H1 (cell line): ENCODE measurements at regions not wholly inside any gene's neighbourhood (a gene's known extent, or its start where the extent isn't known, plus 50 kb on each side); places are given as distances from the start of the nearest gene placed in this dataset.

Source experiments
- CTCF ChIA-PET: fragments of 300-600 bp; sonication (Branson Sonifier 250); formaldehyde crosslinking; loops from one replicate; lab custom pipeline; 2021; ENCODE audit not compliant: partially characterized antibody; lab: Charles Lee
- POLR2A ChIA-PET: fragments of 300-600 bp; sonication (Branson Sonifier 250); formaldehyde crosslinking; loops from one replicate; lab custom pipeline; 2021; ENCODE audit warnings: inconsistent platforms; ENCODE audit not compliant: partially characterized antibody; lab: Charles Lee
- DNase-seq, 2 experiments: peaks; one replicate each; pipeline versions ENCODE4 v3.0.0 to v3.0.0-alpha.2; 2010 to 2022; ENCODE audit warnings: low spot score in 2 of 2, low read depth in 1 of 2, mixed read lengths in 1 of 2
- FAIRE-seq: peaks from 2 replicates; lab custom pipeline; 2011; peaks lifted over from hg19 to GRCh38; lab: Jason Lieb, UNC
- H2AFZ ChIP-seq: 2 replicates; pipeline ENCODE4 v1.8.1; 2012; ENCODE audit warnings: low read length, inconsistent platforms
- H2AK5ac ChIP-seq: 2 replicates; pipeline ENCODE4 v1.6.1; 2013; ENCODE audit warnings: low read depth, low read length
- H2BK120ac ChIP-seq: replicated peaks from 2 replicates; pipeline ENCODE3; 2013; ENCODE audit warnings: low read depth, low read length, inconsistent platforms
- H2BK12ac ChIP-seq: 2 replicates; pipeline ENCODE4 v1.6.1; 2013; ENCODE audit warnings: low read depth, low read length
- H2BK15ac ChIP-seq: 2 replicates; pipeline ENCODE4 v1.6.1; 2013; ENCODE audit warnings: low read length
- H2BK20ac ChIP-seq: 2 replicates; pipeline ENCODE4 v1.6.1; 2013; ENCODE audit warnings: low read length
- H2BK5ac ChIP-seq: 2 replicates; pipeline ENCODE4 v1.6.1; 2013; ENCODE audit warnings: low read depth, low read length
- H3K14ac ChIP-seq: 2 replicates; pipeline ENCODE4 v1.6.1; 2013; ENCODE audit warnings: inconsistent platforms; ENCODE audit not compliant: insufficient read length
- H3K18ac ChIP-seq: 2 replicates; pipeline ENCODE4 v1.6.1; 2013; ENCODE audit warnings: low read length; ENCODE audit errors: extremely low read depth
- H3K23ac ChIP-seq: 2 replicates; pipeline ENCODE4 v1.6.1; 2013; ENCODE audit warnings: inconsistent platforms; ENCODE audit not compliant: insufficient read length
- H3K23me2 ChIP-seq: 2 replicates; pipeline ENCODE4 v1.6.1; 2013; ENCODE audit warnings: low read depth, low read length
- H3K27ac ChIP-seq: 2 replicates; pipeline ENCODE4 v1.6.1; 2011; ENCODE audit warnings: low read depth, low read length, inconsistent platforms
- H3K27me3 ChIP-seq, 4 experiments: replicated peaks in 1 of 4; 1 replicate in 1 of 4; 2 replicates in 3 of 4; pipeline versions ENCODE4 v1.6.1 to v1.8.1; 2011 to 2013; ENCODE audit warnings: low read length in 3 of 4, mild to moderate bottlenecking in 3 of 4, inconsistent platforms in 2 of 4, mixed read lengths in 2 of 4, moderate library complexity in 1 of 4; ENCODE audit not compliant: control insufficient read depth in 3 of 4, insufficient read depth in 3 of 4; ENCODE audit errors: extremely low read depth in 1 of 4
- H3K36me3 ChIP-seq, 4 experiments: 2 replicates each; pipeline versions ENCODE4 v1.6.1 to v1.8.1; 2011 to 2013; ENCODE audit warnings: mild to moderate bottlenecking in 4 of 4, low read length in 3 of 4, moderate library complexity in 2 of 4, control low read depth in 1 of 4, inconsistent platforms in 1 of 4; ENCODE audit not compliant: insufficient read depth in 4 of 4, control insufficient read depth in 2 of 4
- H3K4ac ChIP-seq: replicated peaks from 2 replicates; pipeline ENCODE3; 2013; ENCODE audit warnings: low read length, low read depth, mixed read lengths, inconsistent platforms; ENCODE audit not compliant: insufficient read length
- H3K4me1 ChIP-seq, 4 experiments: replicated peaks in 1 of 4; 1 replicate in 1 of 4; 2 replicates in 3 of 4; pipeline versions ENCODE4 v1.6.1 to v1.8.1; 2011 to 2013; ENCODE audit warnings: low read length in 3 of 4, inconsistent platforms in 2 of 4, mixed read lengths in 1 of 4; ENCODE audit not compliant: insufficient read depth in 4 of 4, control insufficient read depth in 3 of 4
- H3K4me2 ChIP-seq, 2 experiments: 2 replicates each; pipeline versions ENCODE4 v1.6.1 to v1.8.1; 2011 to 2013; ENCODE audit warnings: low read depth in 2 of 2, low read length in 2 of 2, control low read depth in 1 of 2, inconsistent platforms in 1 of 2, mild to moderate bottlenecking in 1 of 2; ENCODE audit not compliant: insufficient read depth in 1 of 2
- H3K4me3 ChIP-seq, 4 experiments: fragments of 200-600, 300-600 bp in 1 of 4; sonication (generic), shearing (Covaris generic), sonication (Bioruptor Twin) in 1 of 4; 2 replicates each; pipeline versions ENCODE4 v1.5.1 to v1.8.1; 2011 to 2016; ENCODE audit warnings: low read length in 4 of 4, low read depth in 3 of 4, control low read depth in 2 of 4, inconsistent platforms in 2 of 4, mild to moderate bottlenecking in 2 of 4, mixed read lengths in 1 of 4, moderate library complexity in 1 of 4; ENCODE audit not compliant: insufficient read depth in 2 of 4; ENCODE audit errors: extremely low read depth in 1 of 4
- H3K56ac ChIP-seq: replicated peaks from 2 replicates; pipeline ENCODE3; 2013; ENCODE audit warnings: low read depth, mild to moderate bottlenecking, mixed read lengths, low read length, inconsistent platforms; ENCODE audit not compliant: insufficient read length
- H3K79me1 ChIP-seq: 2 replicates; pipeline ENCODE4 v1.6.1; 2013; ENCODE audit warnings: low read depth, low read length, control low read depth
- H3K79me2 ChIP-seq, 2 experiments: 2 replicates each; pipeline versions ENCODE4 v1.6.1 to v1.8.1; 2012 to 2013; ENCODE audit warnings: low read length in 2 of 2, mild to moderate bottlenecking in 2 of 2, inconsistent platforms in 1 of 2; ENCODE audit not compliant: insufficient read depth in 2 of 2, control insufficient read depth in 1 of 2
- H3K9ac ChIP-seq, 4 experiments: replicated peaks in 1 of 4; 1 replicate in 1 of 4; 2 replicates in 3 of 4; pipeline versions ENCODE4 v1.6.1 to v1.8.1; 2011 to 2013; ENCODE audit warnings: low read depth in 3 of 4, low read length in 3 of 4, control low read depth in 2 of 4, mild to moderate bottlenecking in 2 of 4, moderate library complexity in 2 of 4, inconsistent platforms in 1 of 4; ENCODE audit errors: extremely low read depth in 1 of 4
- H3K9me3 ChIP-seq, 2 experiments: 2 replicates each; pipeline versions ENCODE4 v1.6.1 to v1.8.1; 2012 to 2013; ENCODE audit warnings: mild to moderate bottlenecking in 2 of 2, moderate library complexity in 2 of 2, control low read depth in 1 of 2, inconsistent platforms in 1 of 2, low read depth in 1 of 2, low read length in 1 of 2, mixed read lengths in 1 of 2; ENCODE audit not compliant: insufficient read depth in 2 of 2
- H4K20me1 ChIP-seq, 2 experiments: replicated peaks in 1 of 2; 2 replicates each; pipeline versions ENCODE3 to v1.8.1; 2011 to 2013; ENCODE audit warnings: inconsistent platforms in 2 of 2, low read length in 2 of 2, mild to moderate bottlenecking in 1 of 2; ENCODE audit not compliant: insufficient read depth in 2 of 2, control insufficient read depth in 1 of 2
- H4K5ac ChIP-seq: 2 replicates; pipeline ENCODE4 v1.6.1; 2013; ENCODE audit warnings: low read length, low read depth, mixed read lengths, inconsistent platforms; ENCODE audit not compliant: insufficient read length
- H4K8ac ChIP-seq: 2 replicates; pipeline ENCODE4 v1.8.0; 2013; ENCODE audit warnings: mild to moderate bottlenecking, moderate library complexity, low read length, inconsistent platforms; ENCODE audit not compliant: insufficient read depth; ENCODE audit errors: extremely low read depth
- H4K91ac ChIP-seq: replicated peaks from 2 replicates; pipeline ENCODE3; 2013; ENCODE audit warnings: low read length, mixed read lengths, inconsistent platforms; ENCODE audit not compliant: insufficient read length
- BACH1 ChIP-seq: IDR thresholded peaks from 2 replicates; pipeline ENCODE4 v1.6.1; 2012; ENCODE audit warnings: low read length, improper control_type of control experiment
- BRCA1 ChIP-seq: IDR thresholded peaks from 2 replicates; pipeline ENCODE4 v1.6.1; 2012; ENCODE audit warnings: low read depth, low read length, improper control_type of control experiment
- CBX8 ChIP-seq: fragments of 300-800, 300-1000 bp; sonication (generic); IDR thresholded peaks from 2 replicates; pipeline ENCODE4 v1.7.1; 2016; ENCODE audit warnings: low read depth, low read length, borderline replicate concordance
- CHD1 ChIP-seq: IDR thresholded peaks from 2 replicates; pipeline ENCODE4 v1.6.1; 2012; ENCODE audit warnings: low read depth, low read length, improper control_type of control experiment
- CHD2 ChIP-seq: IDR thresholded peaks from 2 replicates; pipeline ENCODE4 v1.6.1; 2012; ENCODE audit warnings: low read length, improper control_type of control experiment
- EGR1 ChIP-seq: IDR thresholded peaks from 2 replicates; pipeline ENCODE4 v1.6.1; 2011; ENCODE audit warnings: low read depth, low read length, borderline replicate concordance
- EP300 ChIP-seq, 2 experiments: IDR thresholded peaks; 1 replicate in 1 of 2; 2 replicates in 1 of 2; pipeline ENCODE4 v1.6.1; 2011 to 2012; ENCODE audit warnings: low read depth in 2 of 2, low read length in 2 of 2, mild to moderate bottlenecking in 2 of 2, borderline replicate concordance in 1 of 2, inconsistent platforms in 1 of 2, moderate library complexity in 1 of 2
- HDAC2 ChIP-seq, 2 experiments: fragments of 300-600 bp in 1 of 2; sonication (generic) in 1 of 2; IDR thresholded peaks; 2 replicates each; pipeline ENCODE4 v1.6.1; 2011 to 2012; ENCODE audit warnings: low read depth in 2 of 2, low read length in 2 of 2, mild to moderate bottlenecking in 2 of 2, moderate library complexity in 2 of 2, borderline replicate concordance in 1 of 2, inconsistent platforms in 1 of 2
- POLR2AphosphoS5 ChIP-seq: IDR thresholded peaks from 2 replicates; pipeline ENCODE4 v1.6.1; 2011; ENCODE audit warnings: low read depth, low read length
- POU5F1 ChIP-seq: IDR thresholded peaks from 2 replicates; pipeline ENCODE4 v1.6.1; 2011; ENCODE audit warnings: low read depth, mild to moderate bottlenecking, low read length, moderate library complexity
- TAF1 ChIP-seq: IDR thresholded peaks from 2 replicates; pipeline ENCODE4 v1.6.1; 2011; ENCODE audit warnings: mild to moderate bottlenecking, low read depth, low read length
- TEAD4 ChIP-seq: IDR thresholded peaks from 2 replicates; pipeline ENCODE4 v1.6.1; 2012; ENCODE audit warnings: low read depth, low read length, inconsistent platforms, mixed read lengths
- WGBS, 2 experiments: shearing (Covaris generic) in 1 of 2; methylation state at CpG; one replicate each; pipeline versions ENCODE4 v1.1.6 to v1.1.7; 2013 to 2015; ENCODE audit warnings: low lambda C conversion rate in 2 of 2, mixed read lengths in 2 of 2, inconsistent platforms in 1 of 2, low coverage in 1 of 2, missing lambda C conversion rate in 1 of 2; ENCODE audit not compliant: insufficient replicate concordance in 2 of 2, insufficient coverage in 1 of 2, insufficient read length in 1 of 2; ENCODE audit errors: extremely low coverage in 1 of 2, missing lambda C conversion rate in 1 of 2; 5-methylcytosine and 5-hydroxymethylcytosine counted together
- TF ChIP-seq, protein P1 (sequence below): IDR thresholded peaks from 2 replicates; pipeline ENCODE4 v1.6.1; 2011; ENCODE audit warnings: low read length, improper control_type of control experiment
- TF ChIP-seq, protein P2 (sequence below): IDR thresholded peaks from 2 replicates; pipeline ENCODE4 v1.6.1; 2011; ENCODE audit warnings: low read depth, mild to moderate bottlenecking, low read length; ENCODE audit not compliant: insufficient read depth

DNA sequence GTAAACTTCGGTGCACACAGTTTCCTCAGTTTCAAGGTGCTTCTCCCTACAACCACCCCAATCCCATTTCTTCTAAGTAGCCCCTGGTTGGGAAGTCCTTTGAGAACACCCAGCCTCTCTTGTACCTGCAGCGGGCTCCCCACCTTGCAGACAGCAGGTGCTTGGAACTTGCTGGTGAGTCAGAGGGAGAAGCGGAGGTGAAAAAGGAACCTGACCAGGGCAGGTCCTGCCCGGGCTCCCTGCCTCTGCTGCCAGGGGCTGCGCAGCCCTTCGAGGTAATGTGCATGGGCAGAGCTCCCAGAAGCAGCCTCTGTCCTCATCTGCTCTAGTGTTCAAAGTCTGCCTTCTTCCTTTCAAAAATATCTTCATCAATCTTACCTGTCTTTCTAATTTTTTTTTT, 274.0 kb upstream of the SOX1 start:
- Histone ChIP-seq H2AFZ (no peak overlapping the region), H2BK120ac (no peak overlapping the region), H4K8ac (no peak overlapping the region), H4K5ac (no peak overlapping the region), H2BK15ac (no peak overlapping the region), H3K18ac (no peak overlapping the region), H3K4me1 (no peaks in the 10 kb centered on the region), H3K27ac (no peak overlapping the region), H3K9me3 (no peaks in the 10 kb centered on the region), H4K20me1 (peaks cover 0 to 7% of the 10 kb centered on the region in 2 experiments), H3K4ac (no peak overlapping the region), H3K4me3 (no peak overlapping the region), H3K4me2 (no peak overlapping the region), H3K9ac (no peak overlapping the region), H2BK5ac (no peak overlapping the region), H3K79me1 (no peaks in the 10 kb centered on the region), H3K36me3 (no peaks in the 10 kb centered on the region; a peak in 1 of 8 replicates), H2BK20ac (no peak overlapping the region), H3K23me2 (peaks cover 7% of the 10 kb centered on the region), H4K91ac (no peak overlapping the region), H3K27me3 (no peaks in the 10 kb centered on the region), H3K14ac (no peak overlapping the region), H3K23ac (no peak overlapping the region), H3K56ac (no peak overlapping the region), H3K79me2 (peaks cover 0 to 8% of the 10 kb centered on the region in 2 experiments; a peak in 2 of 4 replicates), H2BK12ac (no peak overlapping the region), H2AK5ac (no peak overlapping the region)
- CTCF ChIA-PET, result interaction anchor here (1.1 kb wide), 1 partner anchor 192 kb away, joined by 3 read pairs; no protein-coding TSS in a partner anchor
- no peak for FAIRE-seq
- POLR2A ChIA-PET, result no interaction called here
- WGBS, 2 experiments, result 92% methylated on average over 6 of the region's 6 CpGs; no CpG with 5 or more reads in 1 of the 2 experiments
- DNase-seq, result peak in 1 of 2 experiments; percentile 11
- no peak for TF ChIP-seq POLR2AphosphoS5
- TF ChIP-seq, protein P1, sequence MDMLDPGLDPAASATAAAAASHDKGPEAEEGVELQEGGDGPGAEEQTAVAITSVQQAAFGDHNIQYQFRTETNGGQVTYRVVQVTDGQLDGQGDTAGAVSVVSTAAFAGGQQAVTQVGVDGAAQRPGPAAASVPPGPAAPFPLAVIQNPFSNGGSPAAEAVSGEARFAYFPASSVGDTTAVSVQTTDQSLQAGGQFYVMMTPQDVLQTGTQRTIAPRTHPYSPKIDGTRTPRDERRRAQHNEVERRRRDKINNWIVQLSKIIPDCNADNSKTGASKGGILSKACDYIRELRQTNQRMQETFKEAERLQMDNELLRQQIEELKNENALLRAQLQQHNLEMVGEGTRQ, result no peak
- TF ChIP-seq CHD2, result no peak
- no peak for TF ChIP-seq EGR1
- TF ChIP-seq HDAC2 (IDR thresholded peaks at IDR 0.05; ENCODE audit: borderline replicate concordance in 1 of 2, low read depth in 2 of 2, low read length in 2 of 2), result no peak
- TF ChIP-seq TEAD4, result no peak
- no peak for TF ChIP-seq CHD1
- no peak for TF ChIP-seq CBX8
- TF ChIP-seq, protein P2, sequence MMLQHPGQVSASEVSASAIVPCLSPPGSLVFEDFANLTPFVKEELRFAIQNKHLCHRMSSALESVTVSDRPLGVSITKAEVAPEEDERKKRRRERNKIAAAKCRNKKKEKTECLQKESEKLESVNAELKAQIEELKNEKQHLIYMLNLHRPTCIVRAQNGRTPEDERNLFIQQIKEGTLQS, result no peak
- TF ChIP-seq BRCA1, result no peak
- TF ChIP-seq POU5F1, result no peak
- no peak for TF ChIP-seq BACH1
- TF ChIP-seq TAF1, result no peak
- TF ChIP-seq EP300 (IDR thresholded peaks at IDR 0.05; ENCODE audit: borderline replicate concordance in 1 of 2, low read depth in 2 of 2, low read length in 2 of 2), result no peak
